HG03442 (cell line): ENCODE measurements at regions not wholly inside any gene's neighbourhood (a gene's known extent, or its start where the extent isn't known, plus 50 kb on each side); places are given as distances from the start of the nearest gene placed in this dataset.
"Not testable (repeated sequence)": the region's sequence is repeated elsewhere in the genome, so short reads cannot be mapped to it uniquely, and the experiment has no call there.

Experiments used
- ATAC-seq: cut with Tn5 transposase; IDR thresholded peaks from one replicate; pipeline ENCODE4 v1.9.1; 2021; ENCODE audit warnings: mild to moderate bottlenecking, moderate library complexity; ENCODE audit not compliant: unreplicated experiment

- not testable (repeated sequence) for ATAC-seq
These were observed 50.0 kb upstream of the GPCPD1 start for GRCh38 chr20:5660756-5661155.
